Medulla oblongata (tissue), 1 donor: ENCODE measurements at regions not wholly inside any gene's neighbourhood (a gene's known extent, or its start where the extent isn't known, plus 50 kb on each side); places are given as distances from the start of the nearest gene placed in this dataset.
"Not testable (repeated sequence)": the region's sequence is repeated elsewhere in the genome, so short reads cannot be mapped to it uniquely, and the experiment has no call there.

Experiments used
- DNase-seq: peaks from one replicate; pipeline ENCODE4 v3.0.0-alpha.2; 2015; ENCODE audit errors: extremely low spot score

GRCh38 chrX:115840729-115841409 lies 279.9 kb downstream of the PLS3 start:
- not testable (repeated sequence) for DNase-seq

DNA sequence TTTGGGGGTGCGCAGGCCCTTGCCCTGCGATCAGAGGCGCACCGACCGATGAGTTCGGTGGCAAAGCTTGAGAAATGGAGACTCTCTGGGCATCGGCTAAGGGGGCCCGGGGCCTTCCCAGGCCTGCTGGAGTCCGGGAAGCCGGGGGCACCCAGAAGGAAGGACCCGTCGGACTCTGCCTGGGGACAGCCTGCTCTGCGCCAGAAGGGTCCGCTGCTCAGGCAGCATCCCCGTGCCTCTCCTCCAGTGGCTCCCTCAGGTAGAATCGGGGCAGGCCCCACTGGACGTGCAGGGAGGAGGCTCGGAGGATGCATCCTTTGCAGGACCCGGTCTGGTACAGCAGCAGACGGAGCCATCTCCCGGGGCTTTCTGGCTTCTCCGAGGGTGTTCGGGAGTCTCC lies 290.0 kb downstream of the PLS3 start:
- not testable (repeated sequence) for DNase-seq

GRCh38 chrX:115853260-115853659 lies 292.3 kb downstream of the PLS3 start:
- not testable (repeated sequence) for DNase-seq

GRCh38 chrX:115881170-115881569 lies 289.4 kb upstream of the AGTR2 start:
- not testable (repeated sequence) for DNase-seq

- not testable (repeated sequence) for DNase-seq
Measured at GRCh38 chrX:115884121-115884520, 286.4 kb upstream of the AGTR2 start.

- not testable (repeated sequence) for DNase-seq
Measured at GRCh38 chrX:115888041-115888440, 282.5 kb upstream of the AGTR2 start.

- not testable (repeated sequence) for DNase-seq
Measured at GRCh38 chrX:115888519-115888918, 282.0 kb upstream of the AGTR2 start.

DNA sequence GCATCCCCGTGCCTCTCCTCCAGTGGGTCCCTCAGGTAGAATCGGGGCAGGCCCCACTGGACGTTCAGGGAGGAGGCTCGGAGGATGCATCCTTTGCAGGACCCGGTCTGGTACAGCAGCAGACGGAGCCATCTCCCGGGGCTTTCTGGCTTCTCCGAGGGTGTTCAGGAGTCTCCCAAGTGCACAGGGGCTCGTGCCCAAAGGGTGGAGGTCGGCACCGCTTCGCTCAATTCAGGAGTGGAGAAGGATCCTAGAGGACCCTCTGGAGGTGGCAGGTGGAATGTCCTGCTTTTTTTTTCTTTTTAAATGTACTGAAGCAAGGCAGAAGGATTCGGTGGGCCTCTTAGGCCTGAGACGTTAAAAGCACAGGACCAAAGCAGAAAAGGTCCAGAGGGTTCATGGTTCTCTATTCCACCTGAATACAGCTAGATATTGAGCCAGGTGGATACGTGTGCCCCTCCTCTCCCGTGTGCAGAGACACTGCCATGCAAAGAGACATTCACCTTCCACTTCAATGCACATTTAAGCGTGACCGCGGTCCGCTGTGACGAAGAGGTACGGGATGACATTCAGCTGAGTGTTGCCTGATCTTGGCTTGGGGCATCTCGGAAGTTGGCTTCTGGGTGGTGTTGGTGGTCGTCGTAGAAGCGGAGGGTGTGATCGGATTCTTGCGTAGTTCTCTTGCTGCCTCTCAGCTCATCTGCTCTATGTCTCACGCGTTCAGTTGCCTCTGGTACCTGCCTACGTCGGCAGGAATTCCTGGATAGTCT lies 281.2 kb upstream of the AGTR2 start:
- no peak for DNase-seq

GRCh38 chrX:115892056-115892708 lies 278.4 kb upstream of the AGTR2 start:
- no peak for DNase-seq

DNA sequence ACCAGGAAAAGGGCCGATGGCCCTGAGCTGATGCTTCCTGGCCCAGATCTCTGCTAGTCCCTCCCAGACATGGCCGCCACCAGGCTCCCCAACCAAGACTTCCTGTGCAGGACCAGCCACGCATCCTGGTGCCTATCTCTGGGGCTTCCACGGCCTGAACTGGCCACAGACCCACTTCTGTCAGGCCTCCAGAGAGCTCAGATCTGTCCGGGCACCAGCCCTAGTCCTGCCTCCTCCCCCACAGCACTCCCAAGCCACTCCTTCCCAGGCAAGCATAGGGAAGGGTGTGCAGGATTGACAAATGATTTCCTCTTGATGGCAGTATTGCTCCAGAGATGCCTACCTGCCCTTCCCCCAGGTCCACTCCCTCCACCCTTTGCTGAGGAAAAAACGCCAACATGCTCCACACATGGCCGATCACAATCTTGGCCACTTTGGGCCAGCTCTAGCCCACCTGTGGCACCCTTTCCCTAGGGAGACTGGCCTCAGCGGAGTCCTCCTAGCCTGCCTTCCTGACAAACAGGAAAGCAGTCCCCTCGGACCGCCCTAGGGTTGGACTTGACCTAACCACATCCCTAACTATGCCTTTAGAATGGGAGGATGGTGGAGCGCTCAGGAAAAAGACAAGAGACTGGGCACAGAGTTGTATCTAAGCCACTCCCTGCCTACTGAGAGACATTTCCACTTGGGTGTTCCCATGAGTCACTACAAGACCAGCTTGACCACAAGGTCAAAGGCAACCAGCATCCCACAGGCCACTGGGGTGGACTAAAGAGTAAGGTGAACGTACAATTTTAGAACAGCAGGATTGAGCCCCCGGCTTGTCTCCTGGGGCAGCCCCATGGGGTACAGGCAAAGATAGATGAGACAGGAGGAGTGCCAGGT lies 277.5 kb upstream of the AGTR2 start:
- peak; percentile 36 for DNase-seq

- peak; percentile 48 for DNase-seq
Measured at GRCh38 chrX:115894087-115894486, 276.5 kb upstream of the AGTR2 start.

GRCh38 chrX:115895678-115896329 lies 274.7 kb upstream of the AGTR2 start:
- no peak for DNase-seq

DNA sequence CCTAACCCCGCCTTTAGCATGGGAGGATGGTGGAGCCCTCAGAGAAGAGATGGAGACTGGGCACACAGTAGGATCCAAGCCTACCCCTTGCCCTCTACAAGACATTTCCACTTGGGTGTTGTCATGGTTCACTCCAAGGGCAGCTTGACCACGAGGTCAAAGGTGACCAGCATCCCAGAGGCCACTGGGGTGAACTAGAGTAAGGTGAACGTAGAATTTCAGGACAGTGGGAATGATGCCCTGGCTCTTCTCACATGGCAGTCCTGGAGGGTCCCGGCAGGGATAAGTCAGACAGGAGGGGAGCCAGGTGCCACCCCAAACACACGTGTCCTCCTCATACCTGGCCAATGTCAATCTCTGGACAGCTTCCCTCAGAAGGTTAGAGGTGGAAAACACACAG lies 274.2 kb upstream of the AGTR2 start:
- DNase-seq, result no peak

- DNase-seq, result no peak
Measured at GRCh38 chrX:115897956-115898355, 272.6 kb upstream of the AGTR2 start.

- DNase-seq, result no peak
Measured at GRCh38 chrX:115898382-115899001, 272.1 kb upstream of the AGTR2 start.

GRCh38 chrX:115900425-115900824 lies 270.1 kb upstream of the AGTR2 start:
- no peak for DNase-seq

- DNase-seq, result no peak
Measured at GRCh38 chrX:115901241-115901640, 269.3 kb upstream of the AGTR2 start.

- DNase-seq, result no peak
Measured at GRCh38 chrX:115902995-115903394, 267.5 kb upstream of the AGTR2 start.

GRCh38 chrX:115906276-115906675 lies 264.3 kb upstream of the AGTR2 start:
- no peak for DNase-seq

GRCh38 chrX:115906881-115907280 lies 263.7 kb upstream of the AGTR2 start:
- DNase-seq, result no peak

- DNase-seq, result no peak
Measured at GRCh38 chrX:115909017-115909416, 261.5 kb upstream of the AGTR2 start.
